Right lung (tissue), 2 donors: ENCODE measurements at regions not wholly inside any gene's neighbourhood (a gene's known extent, or its start where the extent isn't known, plus 50 kb on each side); places are given as distances from the start of the nearest gene placed in this dataset.

Experiments used
- DNase-seq, 2 donors: peaks; one replicate each; pipeline ENCODE4 v3.0.0-alpha.2; 2013

- no peak for DNase-seq
These were observed 85.8 kb upstream of the PRNP start for GRCh38 chr20:4600308-4601014.

- DNase-seq, result no peak
These were observed 89.0 kb upstream of the PRNP start for GRCh38 chr20:4597215-4597614.

- no peak for DNase-seq
These were observed 93.1 kb upstream of the PRNP start for GRCh38 chr20:4593149-4593525.

GRCh38 chr20:4592316-4593148, 93.7 kb upstream of the PRNP start:
- peak; percentile 67 to 69 for DNase-seq

GRCh38 chr20:4591975-4592315, 94.3 kb upstream of the PRNP start:
- DNase-seq, result no peak

GRCh38 chr20:4585758-4586157, 100.5 kb upstream of the PRNP start:
- no peak for DNase-seq

GRCh38 chr20:4585104-4585753, 101.0 kb upstream of the PRNP start:
- no peak for DNase-seq

GRCh38 chr20:4584510-4584909, 101.7 kb upstream of the PRNP start:
- no peak for DNase-seq

- no peak for DNase-seq
These were observed 104.4 kb upstream of the PRNP start for GRCh38 chr20:4581838-4582237.

GRCh38 chr20:4578375-4578774, 107.9 kb upstream of the PRNP start:
- no peak for DNase-seq

GRCh38 chr20:4574356-4574690, 111.9 kb upstream of the PRNP start:
- no peak for DNase-seq

- DNase-seq, result no peak
These were observed 112.5 kb upstream of the PRNP start for GRCh38 chr20:4573564-4574355.

GRCh38 chr20:4571759-4572531, 114.3 kb upstream of the PRNP start:
- DNase-seq, result no peak

- no peak for DNase-seq
These were observed 116.4 kb upstream of the PRNP start for GRCh38 chr20:4569865-4570264.

GRCh38 chr20:4569092-4569491, 117.2 kb upstream of the PRNP start:
- DNase-seq, result no peak

GRCh38 chr20:4568361-4568959, 117.8 kb upstream of the PRNP start:
- no peak for DNase-seq

GRCh38 chr20:4567170-4567569, 119.1 kb upstream of the PRNP start:
- no peak for DNase-seq

GRCh38 chr20:4563534-4563933, 122.7 kb upstream of the PRNP start:
- DNase-seq, result peak; percentile 12 to 28

- DNase-seq, result no peak
These were observed 123.2 kb upstream of the PRNP start for GRCh38 chr20:4563031-4563430.

GRCh38 chr20:4560667-4561066, 125.6 kb upstream of the PRNP start:
- DNase-seq, result no peak

- no peak for DNase-seq
These were observed 126.3 kb upstream of the PRNP start for GRCh38 chr20:4559906-4560305.
